HG03159 (cell line): ENCODE measurements at regions not wholly inside any gene's neighbourhood (a gene's known extent, or its start where the extent isn't known, plus 50 kb on each side); places are given as distances from the start of the nearest gene placed in this dataset.

Source experiments
- ATAC-seq: cut with Tn5 transposase; IDR thresholded peaks from one replicate; pipeline ENCODE4 v1.9.1; 2021; ENCODE audit warnings: mild to moderate bottlenecking, moderate library complexity; ENCODE audit not compliant: unreplicated experiment

DNA sequence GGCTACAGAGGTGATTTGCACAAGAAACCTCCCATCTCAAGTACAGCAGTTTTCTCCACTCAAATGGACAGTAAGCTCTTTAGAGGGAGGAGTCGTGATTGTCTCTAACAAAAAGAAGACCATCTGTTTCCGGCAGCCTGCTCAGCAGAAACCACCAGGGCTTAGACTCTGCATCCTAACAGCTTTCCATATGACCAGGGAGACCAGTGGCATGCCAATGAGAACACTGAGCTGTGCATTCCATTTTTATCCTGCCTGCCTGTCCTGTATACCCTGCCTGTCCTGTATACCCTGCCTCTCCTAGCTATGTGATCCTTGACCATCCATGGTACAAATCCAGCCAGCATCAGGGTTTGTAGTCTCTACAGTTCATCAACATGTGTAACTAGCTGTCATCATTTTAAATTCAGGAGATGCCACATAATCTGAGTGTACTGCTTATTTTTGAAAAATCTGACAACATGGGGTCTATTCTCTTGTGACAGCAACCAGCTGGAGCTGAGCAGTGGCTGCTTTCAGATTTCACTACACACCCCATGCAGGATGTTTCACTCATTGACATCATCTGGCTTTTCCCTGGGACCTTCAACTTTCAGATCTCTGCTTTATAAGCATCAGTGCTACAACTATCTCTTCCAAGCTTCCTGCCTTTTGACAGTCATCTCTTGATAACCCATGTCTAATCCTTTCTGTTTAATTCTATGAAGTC lies 50.5 kb upstream of the POU2AF2 start:
- no peak for ATAC-seq

DNA sequence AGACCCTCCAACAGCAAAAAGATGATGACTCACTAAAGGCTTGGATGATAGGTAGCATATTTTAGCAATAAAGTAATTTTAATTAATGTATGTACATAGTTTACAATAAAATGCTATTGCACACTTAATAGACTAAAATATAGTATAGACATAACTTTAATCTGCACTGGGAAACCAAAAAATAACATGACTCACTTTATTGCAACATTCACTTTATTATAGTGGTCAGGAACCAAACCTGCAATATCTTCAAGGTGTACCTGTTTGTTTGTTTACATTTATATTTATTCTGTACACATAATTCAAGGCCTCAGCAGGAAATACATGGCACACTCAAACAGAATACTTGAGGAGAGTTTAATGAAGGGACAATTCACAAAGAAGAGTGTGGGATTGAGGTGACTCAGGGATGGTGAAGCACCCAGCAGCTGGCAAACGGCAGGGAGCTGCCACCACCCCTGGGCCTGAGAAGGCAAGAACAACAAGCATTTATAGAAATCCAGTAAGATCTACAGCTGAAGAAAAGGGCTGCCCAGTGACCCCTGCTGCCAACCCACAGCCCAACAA lies 51.5 kb upstream of the POU2AF2 start:
- no peak for ATAC-seq

DNA sequence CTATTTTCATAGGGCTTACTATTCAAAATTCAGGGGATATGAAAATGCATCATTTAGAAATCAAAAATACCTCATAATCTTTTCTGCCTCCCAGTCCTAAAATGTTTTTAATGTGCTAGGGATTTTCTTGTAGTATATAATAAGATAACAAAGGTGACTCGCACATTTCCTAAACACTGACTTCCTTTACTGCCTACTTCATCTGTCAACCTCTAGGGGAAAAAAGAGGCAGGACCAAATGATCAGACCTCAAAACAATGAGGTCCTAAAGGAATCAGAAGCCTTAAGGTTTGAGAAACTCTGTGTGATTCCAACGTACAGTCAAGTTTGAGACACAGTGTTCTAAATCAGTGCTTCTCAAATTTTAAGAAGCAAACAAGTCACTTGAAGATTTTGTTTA lies 56.1 kb upstream of the POU2AF2 start:
- no peak for ATAC-seq

DNA sequence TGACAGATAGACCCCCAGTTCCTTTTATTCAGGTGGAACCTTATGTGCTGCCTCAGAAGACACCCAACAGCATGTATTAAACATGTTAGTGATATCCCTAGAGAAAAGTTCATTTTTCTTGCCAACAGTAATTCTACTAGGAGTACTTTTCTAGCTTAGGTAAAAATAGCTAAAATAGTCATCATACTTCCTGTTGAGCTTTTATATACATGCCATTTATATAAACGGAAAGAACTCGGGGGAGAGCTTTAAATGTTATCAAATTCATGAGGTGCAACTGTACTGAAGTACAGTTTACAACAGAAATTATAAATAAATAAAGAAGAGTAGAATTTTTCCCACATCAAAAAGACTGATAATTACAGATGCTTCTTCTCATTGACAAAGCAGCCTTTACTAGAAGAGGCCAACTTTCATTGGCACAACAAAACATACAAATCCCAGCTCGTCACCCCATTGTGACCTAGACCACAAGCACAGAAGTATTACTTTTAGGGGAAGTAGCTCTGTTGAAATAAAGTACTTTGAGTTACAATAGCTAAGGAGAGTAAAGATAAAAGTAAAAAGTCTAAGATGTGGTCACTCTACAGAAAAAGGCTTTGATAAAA lies 59.1 kb upstream of the POU2AF2 start:
- no peak for ATAC-seq

DNA sequence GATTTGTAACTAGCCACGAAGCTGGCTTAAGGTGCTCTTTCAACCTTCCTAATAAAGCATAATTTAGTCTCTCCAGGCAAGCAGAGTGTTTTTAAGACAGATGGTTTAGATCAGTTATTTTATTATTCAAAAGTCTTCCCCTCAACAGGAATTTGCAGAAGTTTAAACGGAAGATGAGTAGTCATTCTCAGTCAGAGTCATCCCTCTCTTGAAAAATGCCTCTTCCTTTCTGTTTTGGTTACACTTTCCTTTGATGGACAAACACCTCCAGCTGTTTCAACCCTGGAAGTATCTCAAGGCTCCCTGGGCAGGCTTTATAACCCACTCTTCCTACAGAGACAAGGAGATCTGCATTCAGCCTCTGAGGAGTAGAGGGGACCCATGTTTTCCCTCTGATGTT lies 60.3 kb upstream of the POU2AF2 start:
- ATAC-seq = no peak

DNA sequence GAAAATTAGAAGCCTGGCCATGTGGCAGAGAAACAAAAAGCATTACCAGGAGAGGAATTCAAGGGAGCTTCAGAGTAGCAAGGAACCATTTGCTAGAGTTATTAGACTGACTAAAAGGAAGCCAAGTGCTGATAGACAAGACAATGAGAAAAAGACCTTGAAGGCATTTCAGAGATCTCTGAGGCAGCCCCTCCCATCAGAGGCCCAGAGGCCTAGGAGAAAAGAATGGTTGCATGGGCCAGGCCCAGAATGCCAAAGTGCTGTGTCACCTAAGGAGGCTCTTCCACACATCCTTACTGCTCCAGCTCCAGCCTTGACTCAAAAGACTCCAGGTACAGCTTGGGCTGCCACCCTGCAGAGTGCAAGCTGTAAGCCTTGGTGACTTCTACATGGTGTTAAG lies 61.8 kb upstream of the POU2AF2 start:
- ATAC-seq = no peak

DNA sequence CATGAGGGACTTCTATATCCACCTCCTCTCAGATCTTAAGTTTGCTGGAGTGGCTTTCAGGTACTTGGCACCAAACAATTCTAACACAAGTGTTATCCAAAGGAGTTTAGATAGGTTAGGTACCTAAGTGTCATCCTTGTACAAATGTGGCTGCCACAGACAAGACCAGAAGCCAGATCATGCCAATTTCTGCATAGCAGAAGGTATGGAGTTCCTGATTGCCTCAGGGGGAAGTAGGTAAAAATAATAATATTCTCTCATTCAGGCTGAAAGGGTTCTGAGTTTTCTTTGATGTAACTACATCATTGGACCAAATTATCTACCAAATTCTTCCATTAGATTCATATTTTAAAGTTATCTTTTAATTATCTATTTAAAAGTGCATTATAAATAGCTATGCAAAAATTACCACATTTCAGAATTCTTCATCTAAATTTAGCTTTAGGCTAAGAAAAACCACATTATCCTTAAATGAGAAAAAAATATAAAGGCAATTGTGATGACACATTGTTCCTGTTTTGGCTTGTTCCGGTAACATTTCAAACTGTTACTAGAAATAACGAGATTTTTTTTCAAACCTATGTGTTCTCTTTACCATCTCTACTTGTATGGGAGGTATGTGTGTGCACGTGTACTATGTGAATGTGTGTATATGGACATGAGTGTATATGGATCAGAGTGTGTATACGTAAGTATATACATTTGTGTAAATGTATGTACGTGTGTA lies 66.2 kb upstream of the POU2AF2 start:
- ATAC-seq = no peak

DNA sequence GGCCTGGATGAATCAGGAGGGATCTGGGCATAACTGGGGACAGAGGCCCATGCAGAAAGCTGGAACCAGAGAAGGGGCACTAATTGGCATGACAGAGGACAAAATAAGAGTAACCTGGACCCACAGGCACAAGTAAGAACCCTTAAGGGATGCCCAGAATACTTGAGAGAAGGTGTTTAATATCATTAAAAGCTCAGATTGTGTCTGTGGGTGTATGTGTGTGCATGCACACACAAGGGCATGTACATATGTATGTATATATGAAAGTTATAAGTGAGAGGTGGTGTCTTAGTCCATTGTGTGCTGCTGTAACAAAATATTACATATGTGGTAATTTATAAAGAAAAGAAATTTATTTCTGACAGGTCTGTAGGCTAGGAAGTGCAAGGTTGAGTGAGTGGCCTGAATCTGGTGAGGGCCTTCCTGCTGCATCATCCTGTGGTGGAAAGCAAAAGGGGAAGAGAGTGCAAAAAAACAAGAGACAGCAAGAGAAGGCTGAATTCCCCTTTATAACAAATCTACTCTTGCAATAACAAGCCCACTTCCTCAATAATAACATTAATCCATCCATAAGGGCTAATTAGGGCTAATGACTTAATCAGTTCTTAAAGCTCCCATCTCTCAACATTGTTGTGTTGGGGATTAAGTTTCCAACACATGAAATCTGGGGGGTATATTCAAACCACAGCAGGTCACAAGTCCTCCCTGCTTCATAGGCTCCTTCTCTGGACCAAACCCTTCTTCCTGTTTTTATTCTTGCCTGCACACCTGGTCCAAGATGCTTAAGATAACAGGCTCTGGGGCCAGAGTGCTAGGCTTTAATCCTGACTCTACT lies 68.3 kb upstream of the POU2AF2 start:
- peak; percentile 78 for ATAC-seq

DNA sequence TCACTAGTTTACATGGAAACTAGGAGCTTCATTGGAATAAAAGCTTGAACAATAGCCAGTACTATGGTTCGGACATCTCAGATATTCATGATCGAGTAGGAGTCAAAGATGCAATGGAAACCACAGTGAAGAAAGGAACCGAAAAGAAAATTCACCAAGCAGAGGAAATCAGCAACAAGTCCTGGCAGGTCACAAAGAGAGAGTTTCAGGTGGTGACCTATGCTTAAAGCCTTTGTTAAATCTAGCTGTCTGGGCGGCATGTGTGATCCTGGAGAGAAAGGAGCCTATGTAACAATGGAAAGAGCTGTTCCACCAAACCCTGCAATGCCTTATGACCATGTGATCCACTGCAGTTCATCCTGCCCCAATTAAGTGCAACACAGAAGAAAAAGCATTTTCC lies 68.9 kb upstream of the POU2AF2 start:
- peak; percentile 39 for ATAC-seq

DNA sequence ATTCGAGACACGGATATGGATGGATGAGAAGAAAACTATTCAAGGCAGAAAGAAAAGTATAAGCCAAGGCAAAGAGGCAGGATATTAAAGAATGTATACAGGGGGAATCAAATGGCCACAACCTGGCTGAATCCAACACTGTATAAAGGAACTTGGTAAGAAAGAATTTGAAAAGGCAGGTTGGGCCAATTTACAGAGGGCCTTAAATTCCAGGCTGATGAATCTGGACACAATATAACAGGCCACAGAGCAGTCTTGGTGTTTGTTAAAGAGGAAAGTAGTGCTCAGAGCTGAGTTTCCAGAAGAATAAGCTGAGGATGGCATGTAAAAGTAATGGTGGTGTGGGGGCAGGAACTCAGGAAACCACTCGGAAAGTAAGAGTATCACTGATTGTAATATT lies 72.3 kb upstream of the POU2AF2 start:
- ATAC-seq = no peak

DNA sequence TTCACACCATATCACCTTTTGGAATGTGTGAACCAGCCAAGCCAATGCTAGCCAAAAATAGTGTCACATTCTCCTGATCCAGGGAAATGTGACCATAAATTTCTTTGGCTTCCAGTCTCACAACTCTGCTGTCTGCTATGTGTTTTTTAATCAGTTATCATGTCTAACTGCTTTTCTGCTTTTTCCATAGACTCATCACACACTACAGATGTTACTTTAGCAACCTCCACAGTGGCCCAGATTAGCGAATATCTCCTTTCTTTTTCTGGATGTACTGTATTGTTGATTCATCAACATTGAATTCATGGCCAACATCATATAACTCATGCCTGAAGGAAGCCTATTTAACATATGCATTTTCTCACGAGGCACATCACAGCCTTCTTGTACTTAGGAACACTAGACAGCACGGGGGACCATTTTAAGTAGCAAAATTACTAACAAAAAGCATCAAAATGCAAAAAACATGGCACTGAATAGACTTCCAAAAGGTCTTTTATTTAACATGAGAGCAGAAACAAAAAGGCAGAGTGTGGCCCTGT lies 73.1 kb upstream of the POU2AF2 start:
- ATAC-seq = no peak

DNA sequence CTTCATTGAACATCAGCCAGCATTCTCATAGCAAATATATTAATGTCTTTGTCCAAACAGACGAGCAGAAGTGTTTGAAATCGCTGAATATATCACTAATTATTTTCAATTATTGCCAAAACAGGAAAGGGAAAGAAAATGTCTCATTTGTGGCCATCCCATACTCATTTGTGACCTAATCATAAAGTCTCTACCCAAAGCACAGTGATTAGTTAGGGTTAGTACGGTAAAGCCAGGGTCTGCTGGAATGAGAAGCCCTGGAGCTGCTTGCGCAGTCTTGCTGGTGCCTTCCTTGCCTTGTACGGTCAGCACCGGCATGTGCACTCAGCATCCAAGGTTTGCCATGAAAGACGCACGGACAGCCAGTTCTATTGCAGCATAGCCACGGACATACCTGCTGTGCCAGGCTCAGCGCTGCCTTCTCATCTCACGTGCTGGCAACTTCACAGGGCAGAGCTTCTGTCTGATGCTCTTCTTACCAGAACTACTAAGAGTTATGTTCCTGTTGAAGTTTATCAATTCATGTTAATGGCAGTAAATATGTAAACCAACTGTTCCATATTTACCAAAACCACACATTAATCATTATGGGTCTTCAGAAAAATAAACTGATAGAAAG lies 74.7 kb upstream of the POU2AF2 start:
- no peak for ATAC-seq

DNA sequence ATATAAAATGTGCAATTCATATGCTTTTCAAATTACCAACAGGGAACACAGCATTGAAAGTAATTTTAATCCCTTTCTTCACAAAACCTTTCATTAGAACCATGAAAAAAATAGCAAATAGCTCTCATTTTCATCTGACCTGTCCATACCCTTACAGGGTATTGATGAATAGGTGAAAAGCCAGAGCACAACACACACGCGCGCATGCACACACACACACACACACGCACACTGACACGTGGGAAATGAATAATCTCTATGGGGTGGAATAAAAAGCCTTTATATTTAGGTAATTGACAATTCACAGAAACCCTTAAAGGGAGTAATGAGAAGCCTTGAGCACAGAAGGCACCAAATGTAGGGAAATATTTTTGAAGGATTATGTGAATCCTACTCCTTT lies 76.2 kb upstream of the POU2AF2 start:
- ATAC-seq = no peak

DNA sequence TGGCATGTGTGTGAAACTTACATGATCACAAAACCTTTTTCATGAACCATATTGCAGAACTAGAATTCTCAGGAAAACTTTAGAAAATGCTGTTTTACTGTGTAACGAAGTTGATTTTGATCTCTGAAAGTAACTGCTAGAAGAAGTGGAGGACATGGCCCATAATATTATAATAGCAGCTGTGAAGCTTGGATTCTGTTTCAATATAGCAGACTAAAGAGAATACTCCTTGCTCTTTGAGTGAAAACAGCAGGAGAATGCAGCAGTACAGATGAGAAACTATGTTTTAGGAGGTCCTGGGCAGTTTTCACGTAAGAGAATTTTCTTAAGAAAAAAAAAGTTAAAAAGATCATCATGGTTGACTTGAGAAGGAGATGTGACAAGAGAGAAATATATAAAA lies 76.7 kb upstream of the POU2AF2 start:
- ATAC-seq = no peak

DNA sequence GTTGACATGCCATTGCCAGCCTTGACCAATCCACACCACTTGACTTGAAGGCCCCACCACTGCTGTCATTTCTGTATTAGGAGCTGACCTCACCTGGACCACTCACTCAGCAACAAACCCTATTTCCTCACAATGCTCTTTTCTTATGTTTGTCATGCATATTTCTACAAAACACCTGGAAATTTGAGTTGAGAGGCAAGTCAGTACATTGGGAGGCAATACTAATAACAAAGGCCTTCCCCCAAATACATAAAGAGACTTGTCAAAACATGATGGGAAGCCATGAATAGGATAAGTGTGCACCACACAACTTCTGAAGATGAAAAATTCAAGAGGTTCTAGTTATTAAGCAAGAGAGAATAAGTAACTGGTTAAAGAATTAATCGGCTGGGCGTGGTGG lies 77.9 kb upstream of the POU2AF2 start:
- ATAC-seq = no peak

DNA sequence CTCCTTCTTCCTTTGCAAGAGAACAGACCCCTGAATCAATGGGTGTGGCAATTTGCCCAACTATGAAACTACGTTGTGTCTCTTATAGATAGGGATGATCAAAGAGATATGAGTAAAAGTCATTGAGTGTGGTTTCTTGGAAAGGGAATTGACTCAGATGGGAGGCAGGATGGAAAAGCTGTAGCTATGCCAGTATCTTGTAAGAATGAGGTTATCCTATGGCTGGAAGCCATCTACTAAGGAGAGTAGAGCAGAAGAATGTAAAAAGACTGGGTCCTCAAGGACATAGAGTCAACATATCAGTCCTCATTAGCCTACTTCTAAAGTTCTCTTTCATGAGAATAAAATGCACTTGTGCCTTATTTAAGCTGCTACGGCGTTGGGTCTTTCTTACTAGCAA lies 78.9 kb upstream of the POU2AF2 start:
- no peak for ATAC-seq

DNA sequence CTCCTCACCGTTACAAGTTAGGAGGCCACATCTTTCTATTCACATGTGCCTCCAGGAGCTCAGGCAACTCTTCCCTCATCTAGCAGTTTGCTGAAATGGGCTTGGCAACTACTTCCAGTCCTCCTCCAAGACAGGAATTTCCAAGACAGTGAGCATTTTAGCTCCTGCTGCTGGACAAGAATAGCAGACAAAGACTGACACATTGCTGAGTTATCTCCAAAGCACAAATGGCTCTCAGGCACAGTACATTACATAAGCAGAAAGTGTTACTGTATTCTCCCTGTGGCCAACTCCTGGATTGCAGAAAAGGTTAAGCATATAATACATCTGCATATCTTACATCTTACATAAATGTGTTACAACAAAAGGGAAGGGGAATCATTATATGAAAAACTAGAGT lies 83.2 kb upstream of the POU2AF2 start:
- ATAC-seq = no peak

DNA sequence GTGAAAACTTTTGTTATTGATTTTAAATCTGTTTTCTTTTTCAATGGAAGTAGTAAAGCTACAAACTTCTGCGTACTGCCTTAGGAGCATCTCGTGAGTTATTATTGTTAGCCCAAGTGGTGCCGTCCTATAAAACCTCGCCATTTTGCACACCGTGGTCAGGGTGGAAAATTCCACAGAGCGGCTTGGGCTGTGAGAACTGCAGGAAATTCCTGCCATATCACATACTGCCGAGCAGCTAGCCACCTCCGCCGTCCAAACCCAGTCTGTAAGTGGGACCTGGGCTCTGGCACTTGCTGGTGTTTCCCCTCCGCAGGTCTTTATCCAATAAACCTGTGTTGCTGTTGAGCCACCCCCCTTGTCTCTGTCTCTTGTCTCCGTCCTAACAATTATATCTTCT lies 88.0 kb upstream of the POU2AF2 start:
- no peak for ATAC-seq

DNA sequence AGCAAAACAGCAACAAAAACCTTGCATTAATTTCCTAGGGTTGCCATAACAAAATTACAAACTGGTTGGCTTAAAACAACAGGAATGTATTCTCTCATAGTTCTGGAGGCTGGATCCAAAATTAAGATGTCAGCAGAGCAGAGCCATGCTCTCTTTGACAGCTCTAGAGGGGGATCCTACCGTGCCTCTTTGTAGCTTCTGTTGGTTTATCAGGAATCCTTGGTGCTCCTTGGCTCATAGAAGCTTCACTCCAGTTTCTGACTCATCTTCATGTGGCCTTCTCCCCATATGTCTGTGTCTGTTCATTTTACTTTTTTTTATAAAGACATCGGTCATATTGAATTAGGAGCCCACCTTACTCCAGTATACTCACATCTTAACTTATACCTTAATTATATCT lies 90.5 kb upstream of the POU2AF2 start:
- no peak for ATAC-seq

DNA sequence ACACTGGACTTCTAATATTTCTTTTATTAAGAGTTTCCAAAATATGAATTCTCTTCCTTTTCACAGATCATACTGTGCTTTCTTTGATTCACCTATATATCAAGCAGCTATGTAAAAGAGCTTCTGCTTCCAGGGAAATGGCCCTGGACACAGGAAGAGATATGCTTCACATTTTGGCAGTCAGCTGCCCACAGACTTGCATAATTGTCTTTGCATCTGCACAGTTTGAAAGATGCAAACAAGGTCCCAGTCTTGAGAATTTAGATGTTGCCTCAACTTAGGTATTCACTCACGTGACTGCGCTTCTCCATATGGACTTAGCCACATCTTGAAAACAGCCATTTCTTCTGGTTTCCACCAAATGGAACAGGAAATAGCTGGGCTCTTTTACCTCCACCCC lies 92.3 kb upstream of the POU2AF2 start:
- no peak for ATAC-seq
